A549 (cell line): ENCODE measurements at regions not wholly inside any gene's neighbourhood (a gene's known extent, or its start where the extent isn't known, plus 50 kb on each side); places are given as distances from the start of the nearest gene placed in this dataset.
"Not testable (repeated sequence)": the region's sequence is repeated elsewhere in the genome, so short reads cannot be mapped to it uniquely, and the experiment has no call there.

Source experiments
- ATAC-seq, 2 experiments: fragments of 200-7000 bp in 1 of 2; fragments of >200 bp in 1 of 2; cut with Nextera tagmentation in 1 of 2; cut with Tn5 transposase in 1 of 2; 3 replicates each; pipeline versions ENCODE4 v1.8.0 to v1.9.1; 2018 to 2020; ENCODE audit warnings: mild to moderate bottlenecking in 1 of 2, moderate library complexity in 1 of 2
- CTCF ChIA-PET: fragments of 300-600 bp; sonication (Branson Sonifier 250); formaldehyde crosslinking; extraction: SDS; loops from one replicate; lab custom pipeline; 2021; ENCODE audit warnings: antibody characterized with exemption, inconsistent platforms; lab: Yijun Ruan, JAX
- POLR2A ChIA-PET: fragments of 350-600 bp; formaldehyde crosslinking; extraction: SDS; loops from one replicate; lab custom pipeline; 2021; ENCODE audit warnings: antibody characterized with exemption, inconsistent platforms; lab: Yijun Ruan, JAX
- DNase-seq, 2 experiments: peaks; one replicate each; pipeline versions ENCODE4 v3.0.0 to v3.0.0-alpha.2; 2011 to 2016; ENCODE audit warnings: low read depth in 1 of 2, low spot score in 1 of 2
- FAIRE-seq: peaks from 2 replicates; lab custom pipeline; 2011; peaks lifted over from hg19 to GRCh38; lab: Jason Lieb, UNC
- H3K27ac ChIP-seq, 2 experiments: fragments of >200 bp; sonication (Bioruptor Twin); formaldehyde crosslinking; 3 replicates each; pipeline ENCODE4 v1.5.1; 2016 to 2017
- H3K4me1 ChIP-seq: fragments of >200 bp; sonication (Bioruptor Twin); formaldehyde crosslinking; 3 replicates; pipeline ENCODE4 v1.6.1; 2016
- H3K4me2 ChIP-seq: fragments of >200 bp; sonication (Bioruptor Twin); formaldehyde crosslinking; 3 replicates; pipeline ENCODE4 v1.6.1; 2016
- H3K4me3 ChIP-seq: fragments of >200 bp; sonication (Bioruptor Twin); formaldehyde crosslinking; 3 replicates; pipeline ENCODE4 v1.5.1; 2016
- H3K9me3 ChIP-seq: fragments of >200 bp; sonication (Bioruptor Twin); formaldehyde crosslinking; 3 replicates; pipeline ENCODE4 v1.6.1; 2016
- BCL3 ChIP-seq: fragments of >200 bp; sonication (Bioruptor Twin); formaldehyde crosslinking; IDR thresholded peaks from 3 replicates; pipeline ENCODE4 v1.6.1; 2016
- CBX8 ChIP-seq: fragments of 200-600 bp; sonication (generic); IDR thresholded peaks from 2 replicates; pipeline ENCODE4 v1.6.1; 2016
- CEBPB ChIP-seq, 2 experiments: fragments of >200 bp in 1 of 2; sonication (Bioruptor Twin) in 1 of 2; formaldehyde crosslinking in 1 of 2; IDR thresholded peaks; 2 replicates each; pipeline ENCODE4 v1.6.1; 2012 to 2016
- CHD4 ChIP-seq: fragments of 200-600 bp; sonication (generic); IDR thresholded peaks from 2 replicates; pipeline ENCODE4 v1.6.1; 2016; ENCODE audit warnings: antibody characterized with exemption, mild to moderate bottlenecking, borderline replicate concordance
- EHF ChIP-seq: fragments of 250-450 bp; sonication (Bioruptor Pico); IDR thresholded peaks from 2 replicates; pipeline ENCODE4 v1.5.0; 2020; ENCODE audit warnings: mild to moderate bottlenecking
- ESRRA ChIP-seq: fragments of 150-350 bp; IDR thresholded peaks from 2 replicates; pipeline ENCODE4 v1.6.1; 2014; ENCODE audit warnings: mild to moderate bottlenecking, low read length, borderline replicate concordance
- FOXS1 ChIP-seq: fragments of 250-450 bp; sonication (Bioruptor Pico); IDR thresholded peaks from 2 replicates; pipeline ENCODE4 v1.5.0; 2020; ENCODE audit warnings: mild to moderate bottlenecking, moderate library complexity
- HDAC2 ChIP-seq: fragments of 200-600 bp; sonication (generic); IDR thresholded peaks from 2 replicates; pipeline ENCODE4 v1.6.1; 2016
- HOXA7 ChIP-seq: fragments of 250-450 bp; sonication (Bioruptor Pico); IDR thresholded peaks from 2 replicates; pipeline ENCODE4 v1.5.0; 2020; ENCODE audit warnings: mild to moderate bottlenecking, moderate library complexity
- JUN ChIP-seq, 2 experiments: fragments of >200 bp; sonication (Bioruptor Twin); formaldehyde crosslinking; IDR thresholded peaks; 2 replicates in 1 of 2; 3 replicates in 1 of 2; pipeline ENCODE4 v1.6.1; 2016 to 2017
- MAX ChIP-seq: IDR thresholded peaks from 2 replicates; pipeline ENCODE4 v1.6.1; 2012
- NFE2L2 ChIP-seq: fragments of 150-350 bp; conservative IDR thresholded peaks from 2 replicates; pipeline ENCODE4 v1.6.1; 2014; ENCODE audit warnings: low read length
- NPAS2 ChIP-seq: fragments of 250-450 bp; sonication (Bioruptor Pico); IDR thresholded peaks from 2 replicates; pipeline ENCODE4 v1.8.0; 2022; ENCODE audit warnings: mild to moderate bottlenecking, moderate library complexity, borderline replicate concordance
- PBX3 ChIP-seq: IDR thresholded peaks from 2 replicates; pipeline ENCODE4 v1.6.1; 2012
- POLR2AphosphoS2 ChIP-seq: conservative IDR thresholded peaks from 2 replicates; pipeline ENCODE4 v1.6.1; 2012; ENCODE audit warnings: low read length, improper control_type of control experiment, inconsistent platforms
- RARB ChIP-seq: fragments of 250-450 bp; sonication (Bioruptor Pico); IDR thresholded peaks from 2 replicates; pipeline ENCODE4 v1.8.0; 2021; ENCODE audit warnings: mild to moderate bottlenecking, moderate library complexity
- REST ChIP-seq: fragments of 200-600 bp; sonication (generic); IDR thresholded peaks from 2 replicates; pipeline ENCODE4 v1.6.1; 2016; ENCODE audit warnings: antibody characterized with exemption, mild to moderate bottlenecking, moderate library complexity
- TFCP2L1 ChIP-seq: fragments of 250-450 bp; sonication (Bioruptor Pico); IDR thresholded peaks from 2 replicates; pipeline ENCODE4 v1.5.0; 2021; ENCODE audit warnings: mild to moderate bottlenecking
- TP53 ChIP-seq: fragments of 250-450 bp; sonication (Bioruptor Pico); IDR thresholded peaks from 2 replicates; pipeline ENCODE4 v1.5.0; 2021; ENCODE audit warnings: mild to moderate bottlenecking, moderate library complexity
- ZNF302 ChIP-seq: fragments of 250-450 bp; sonication (Bioruptor Pico); IDR thresholded peaks from 2 replicates; pipeline ENCODE4 v1.9.0; 2021; ENCODE audit warnings: inconsistent platforms, mild to moderate bottlenecking, moderate library complexity
- WGBS: methylation state at CpG from one replicate; pipeline ENCODE4 v1.1.6; 2017; ENCODE audit errors: missing lambda C conversion rate; 5-methylcytosine and 5-hydroxymethylcytosine counted together

- TF ChIP-seq REST = no peak
- TF ChIP-seq ZNF302 (CRISPR knock-in tag) = no peak
- no peak for TF ChIP-seq CBX8
- TF ChIP-seq PBX3 = no peak
- no peak for TF ChIP-seq BCL3
- no peak for TF ChIP-seq NPAS2 (CRISPR knock-in tag)
Measured at GRCh38 chr12:11543457-11544158, 105.9 kb upstream of the ETV6 start (continued).

- TF ChIP-seq ZNF302 (CRISPR knock-in tag) (no peak), HDAC2 (no peak), ESRRA (no peak), CEBPB (IDR thresholded peaks at IDR 0.05) (no peak), POLR2AphosphoS2 (no peak), JUN (IDR thresholded peaks at IDR 0.05) (no peak), EHF (CRISPR knock-in tag) (no peak), TFCP2L1 (CRISPR knock-in tag) (no peak), FOXS1 (CRISPR knock-in tag) (no peak), NFE2L2 (no peak), HOXA7 (no peak), RARB (CRISPR knock-in tag) (no peak), CHD4 (no peak), MAX (no peak), TP53 (CRISPR knock-in tag) (no peak)
- ATAC-seq (peak; percentile 30 to 47; a peak in 3 of 6 replicates), FAIRE-seq (no peak), DNase-seq (no peak)
- Histone ChIP-seq H3K4me3 (no peak overlapping the region), H3K27ac (no peak overlapping the region), H3K4me1 (no peaks in the 10 kb centered on the region), H3K9me3 (no peaks in the 10 kb centered on the region), H3K4me2 (no peak overlapping the region)
- ChIA-PET CTCF (interaction anchor here (1.0 to 2.2 kb wide), 3 partner anchors 9 to 35 kb away, joined by 4 to 5 read pairs (median 4); no protein-coding TSS in a partner anchor), POLR2A (interaction anchor here (0.6 kb wide), 1 partner anchor 1394 kb away, joined by 6 read pairs; no protein-coding TSS in a partner anchor)
- 47% methylated on average over 6 of the region's 6 CpGs for WGBS
Measured at GRCh38 chr12:11545484-11546330, 103.8 kb upstream of the ETV6 start.

- DNase-seq, H3K9me3 ChIP-seq, H3K27ac ChIP-seq, FAIRE-seq, H3K4me1 ChIP-seq, ATAC-seq, H3K4me2 ChIP-seq, H3K4me3 ChIP-seq: not testable (repeated sequence)
- ChIA-PET CTCF (interaction anchor here (1.0 to 2.2 kb wide), 2 partner anchors 8 to 34 kb away, joined by 4 to 5 read pairs; no protein-coding TSS in a partner anchor), POLR2A (interaction anchor here (0.6 kb wide), 1 partner anchor 1395 kb away, joined by 6 read pairs; no protein-coding TSS in a partner anchor)
- WGBS = 30% methylated on average over 7 of the region's 14 CpGs
Measured at GRCh38 chr12:11546582-11547270, 102.7 kb upstream of the ETV6 start.

GRCh38 chr12:11547271-11547646 is 102.2 kb upstream of the ETV6 start:
- FAIRE-seq, POLR2A ChIA-PET, H3K4me1 ChIP-seq, H3K27ac ChIP-seq, H3K4me2 ChIP-seq, H3K9me3 ChIP-seq, H3K4me3 ChIP-seq, ATAC-seq, DNase-seq: not testable (repeated sequence)
- CTCF ChIA-PET = interaction anchor here (2.2 kb wide), 1 partner anchor 34 kb away, joined by 5 read pairs; no protein-coding TSS in a partner anchor
- WGBS = 78% methylated on average over 25 of the region's 31 CpGs
